ENCODE measurements at regions not wholly inside any gene's neighbourhood (a gene's known extent, or its start where the extent isn't known, plus 50 kb on each side); places are given as distances from the start of the nearest gene placed in this dataset.

GRCh38 chr13:109521719-109522118 lies 264.7 kb downstream of the IRS2 start:
- DNase-seq (no peak), ATAC-seq (no peak)
- intact Hi-C loops (cut with DNase I), result no loop called here

GRCh38 chr13:109517517-109517916 lies 268.9 kb downstream of the IRS2 start:
- Histone ChIP-seq H3K36me3 (no peaks in the 10 kb centered on the region), H3K9me3 (no peaks in the 10 kb centered on the region), H3K27ac (no peak overlapping the region), H3K27me3 (no peaks in the 10 kb centered on the region), H3K4me3 (no peak overlapping the region), H3K4me1 (no peaks in the 10 kb centered on the region)
- no peak for TF ChIP-seq CTCF (IDR thresholded peaks at IDR 0.05)
- intact Hi-C loops (cut with DNase I), result no loop called here
- DNase-seq (no peak), ATAC-seq (no peak)

More at GRCh38 chr13:109521719-109522118, 264.7 kb downstream of the IRS2 start:
- no peak overlapping the region for H3K27ac ChIP-seq
- no peak overlapping the region for H3K4me3 ChIP-seq
- no peaks in the 10 kb centered on the region for H3K4me1 ChIP-seq
- no peaks in the 10 kb centered on the region for H3K36me3 ChIP-seq
- H3K27me3 ChIP-seq, result no peaks in the 10 kb centered on the region
- no peaks in the 10 kb centered on the region for H3K9me3 ChIP-seq
- TF ChIP-seq CTCF (IDR thresholded peaks at IDR 0.05), result no peak

GRCh38 chr13:109516186-109516585 lies 270.2 kb downstream of the IRS2 start:
- intact Hi-C loops (cut with DNase I), result no loop called here

DNA sequence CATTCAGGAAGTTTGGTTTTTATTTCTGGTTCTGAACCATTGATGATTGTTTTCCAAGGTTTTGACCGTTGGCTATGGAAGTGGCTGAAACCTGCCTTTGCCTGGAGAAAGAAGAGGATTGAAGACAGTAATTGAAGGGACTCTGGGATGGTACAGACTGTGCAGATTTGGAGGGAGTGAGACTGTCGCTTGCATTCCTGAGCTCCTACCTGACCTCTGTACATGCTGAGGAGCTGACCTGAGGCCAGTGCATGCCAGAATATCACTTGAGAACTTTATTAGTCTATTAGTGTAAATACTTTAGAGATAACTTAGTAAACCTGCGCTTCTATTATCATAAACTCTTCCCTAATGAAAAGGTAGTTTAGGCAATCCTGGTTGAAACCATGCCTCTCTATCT lies 276.4 kb downstream of the IRS2 start:
- Histone ChIP-seq H3K4me1 (no peaks in the 10 kb centered on the region), H3K27ac (no peak overlapping the region), H3K36me3 (no peaks in the 10 kb centered on the region), H3K27me3 (no peaks in the 10 kb centered on the region), H3K9me3 (no peaks in the 10 kb centered on the region), H3K4me3 (no peak overlapping the region)
- no peak for TF ChIP-seq CTCF (IDR thresholded peaks at IDR 0.05)
- no peak for DNase-seq
- ATAC-seq, result peak; percentile 41
- intact Hi-C loops (cut with DNase I), result no loop called here

More at GRCh38 chr13:109516186-109516585, 270.2 kb downstream of the IRS2 start:
- no peak for ATAC-seq
- no peak for DNase-seq
- Histone ChIP-seq H3K4me1 (no peaks in the 10 kb centered on the region), H3K4me3 (no peak overlapping the region), H3K27me3 (no peaks in the 10 kb centered on the region), H3K27ac (no peak overlapping the region), H3K36me3 (no peaks in the 10 kb centered on the region), H3K9me3 (no peaks in the 10 kb centered on the region)
- TF ChIP-seq CTCF (IDR thresholded peaks at IDR 0.05), result no peak

- no peaks in the 10 kb centered on the region for H3K27me3 ChIP-seq
- TF ChIP-seq CTCF (IDR thresholded peaks at IDR 0.05), result no peak
- H3K4me1 ChIP-seq, result no peaks in the 10 kb centered on the region
- H3K27ac ChIP-seq, result no peak overlapping the region
- H3K9me3 ChIP-seq, result no peaks in the 10 kb centered on the region
- no peaks in the 10 kb centered on the region for H3K36me3 ChIP-seq
- DNase-seq (no peak), ATAC-seq (peak; percentile 68)
- no peak overlapping the region for H3K4me3 ChIP-seq
- intact Hi-C loops (cut with DNase I), result no loop called here
Observed at GRCh38 chr13:109509154-109509900, 277.1 kb downstream of the IRS2 start.

All from upper lobe of right lung (tissue), 1 donor.